GM21825 (cell line): ENCODE measurements at regions not wholly inside any gene's neighbourhood (a gene's known extent, or its start where the extent isn't known, plus 50 kb on each side); places are given as distances from the start of the nearest gene placed in this dataset.

ENCODE experiments used
- ATAC-seq: cut with Tn5 transposase; IDR thresholded peaks from one replicate; pipeline ENCODE4 v1.9.1; 2021; ENCODE audit warnings: mild to moderate bottlenecking, moderate library complexity; ENCODE audit not compliant: unreplicated experiment

- ATAC-seq, result no peak
Observed at GRCh38 chr6:56347526-56347925, 100.1 kb upstream of the COL21A1 start.

DNA sequence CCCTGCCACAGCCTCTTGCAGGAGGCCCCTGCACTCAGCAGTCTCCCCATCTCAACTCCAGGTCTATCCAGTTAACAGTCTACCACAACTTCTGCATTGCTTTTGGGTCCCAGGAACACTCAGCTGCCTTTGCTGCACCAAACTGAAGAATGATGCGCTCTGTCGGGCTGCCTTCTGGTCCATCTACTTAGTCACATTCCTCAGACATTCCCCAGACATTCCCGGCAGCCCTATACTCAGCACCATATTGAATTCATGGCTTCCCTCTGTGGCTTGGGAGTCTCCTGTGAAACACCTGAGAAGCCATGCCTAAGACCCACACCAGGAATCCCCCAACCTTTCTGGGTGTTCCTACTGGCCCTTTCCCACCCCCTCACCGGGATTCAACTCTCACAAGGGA, 99.6 kb upstream of the COL21A1 start:
- no peak for ATAC-seq

GRCh38 chr6:56345376-56345995, 98.1 kb upstream of the COL21A1 start:
- ATAC-seq, result no peak

DNA sequence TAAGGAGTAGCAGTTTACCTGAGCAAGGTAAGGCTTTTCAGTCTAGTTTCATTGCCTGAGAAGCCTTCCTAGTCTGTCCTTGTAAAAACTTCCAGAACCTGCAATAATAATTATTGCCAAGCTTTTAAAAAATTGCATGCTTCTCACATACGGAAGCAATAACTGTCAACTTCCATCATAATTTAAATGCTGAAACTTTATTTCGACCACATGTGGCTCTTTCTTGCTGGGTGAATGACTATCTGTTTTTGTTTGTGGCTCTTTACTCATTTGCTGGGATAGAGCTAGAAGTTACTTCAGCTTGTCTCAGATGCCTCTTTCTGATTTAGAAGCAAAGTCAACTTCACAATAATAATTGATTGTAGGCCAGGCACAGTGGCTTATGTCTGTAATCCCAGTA, 95.9 kb upstream of the COL21A1 start:
- no peak for ATAC-seq

GRCh38 chr6:56339524-56339923, 92.1 kb upstream of the COL21A1 start:
- no peak for ATAC-seq

DNA sequence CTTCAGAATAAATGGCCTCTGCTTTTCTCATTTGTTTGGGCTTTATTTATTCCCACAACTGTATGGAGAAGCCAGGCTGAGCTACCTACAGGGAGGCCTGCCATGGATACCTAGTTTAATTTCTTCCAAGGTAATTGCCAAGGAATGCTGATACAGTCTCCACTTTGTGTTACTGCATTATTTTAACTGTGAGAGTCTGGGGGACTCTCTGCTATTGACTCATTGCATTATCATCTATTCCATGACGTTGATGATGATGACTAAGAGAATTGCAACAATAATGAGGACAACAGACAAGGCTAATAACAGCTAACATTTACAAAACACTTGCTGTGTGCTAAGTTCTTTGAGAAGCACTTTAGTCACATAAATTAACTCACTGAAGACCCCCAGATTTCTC, 88.3 kb upstream of the COL21A1 start:
- ATAC-seq, result no peak

DNA sequence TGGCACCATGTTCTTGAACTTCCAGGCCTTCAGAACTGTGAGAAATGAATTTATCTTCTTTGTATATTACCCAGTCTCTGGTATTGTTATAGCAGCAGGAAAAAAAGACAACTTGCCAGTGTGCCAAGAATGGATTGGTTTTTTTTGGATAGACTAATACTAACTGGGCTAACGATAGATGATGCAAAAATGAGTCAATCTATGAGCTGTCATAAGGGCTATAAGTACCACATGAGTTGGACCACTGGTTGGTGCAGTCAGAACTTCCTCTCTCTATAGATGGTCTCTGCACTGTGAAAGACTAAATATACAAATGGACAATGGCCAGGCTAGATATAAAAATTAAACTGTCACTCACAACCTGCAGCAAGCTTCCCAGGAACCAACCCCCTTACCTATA, 87.6 kb upstream of the COL21A1 start:
- no peak for ATAC-seq

- ATAC-seq, result no peak
Observed at GRCh38 chr6:56329271-56330050, 82.1 kb upstream of the COL21A1 start.

DNA sequence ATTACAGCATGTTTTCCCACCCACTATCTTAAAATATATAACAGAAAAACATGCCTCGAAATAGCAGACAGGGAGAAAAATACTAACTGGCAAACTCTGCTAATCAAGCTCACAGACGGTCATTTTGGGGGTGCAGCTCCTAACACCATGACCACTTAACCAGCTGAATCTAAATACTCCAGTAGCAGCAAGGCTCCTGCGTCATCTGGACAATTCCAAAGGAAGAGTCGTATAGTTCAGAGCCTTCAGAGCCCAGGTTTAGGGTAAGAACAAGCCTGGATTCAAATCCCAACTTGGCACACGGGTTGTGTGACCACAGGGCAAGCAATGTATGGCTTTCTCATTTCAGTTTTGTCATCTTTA, 81.3 kb upstream of the COL21A1 start:
- no peak for ATAC-seq

GRCh38 chr6:56327946-56328727, 80.8 kb upstream of the COL21A1 start:
- no peak for ATAC-seq

DNA sequence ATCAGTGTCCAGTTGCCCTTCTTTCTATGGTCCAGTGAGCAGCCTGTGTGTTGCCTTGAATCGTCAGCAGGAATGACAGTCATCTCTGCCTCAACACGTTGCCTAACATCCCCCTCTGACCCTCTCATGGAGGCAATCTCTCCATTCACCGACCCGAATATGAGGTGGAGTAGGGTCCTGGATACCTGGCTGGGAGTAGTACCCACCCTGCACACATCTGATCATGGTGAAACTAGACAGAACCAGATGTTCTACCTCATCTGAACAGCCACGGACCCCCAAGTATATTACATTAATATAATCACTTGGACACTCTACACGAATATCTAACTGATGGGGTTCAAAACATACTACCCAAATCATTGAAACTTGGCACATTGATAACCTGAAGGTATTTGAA, 77.0 kb upstream of the COL21A1 start:
- no peak for ATAC-seq

DNA sequence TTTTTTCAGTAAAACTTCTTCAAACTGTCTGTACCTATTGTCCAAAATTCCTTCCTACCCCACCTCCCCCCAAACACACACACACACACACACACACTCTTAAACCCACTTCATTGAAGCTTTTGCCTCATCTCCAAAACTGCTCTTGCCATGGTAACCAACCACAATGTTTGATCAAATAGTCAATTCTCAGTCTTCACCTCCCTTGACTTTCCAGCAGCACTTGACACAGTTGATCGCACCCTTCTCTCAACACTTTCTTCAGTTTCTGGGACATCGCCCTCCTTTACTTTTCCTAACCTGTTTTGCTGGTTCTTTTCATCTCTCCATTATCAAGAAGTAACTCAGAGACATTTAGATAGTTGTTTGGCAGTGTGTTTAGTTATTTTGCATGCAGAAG, 71.5 kb upstream of the COL21A1 start:
- no peak for ATAC-seq

DNA sequence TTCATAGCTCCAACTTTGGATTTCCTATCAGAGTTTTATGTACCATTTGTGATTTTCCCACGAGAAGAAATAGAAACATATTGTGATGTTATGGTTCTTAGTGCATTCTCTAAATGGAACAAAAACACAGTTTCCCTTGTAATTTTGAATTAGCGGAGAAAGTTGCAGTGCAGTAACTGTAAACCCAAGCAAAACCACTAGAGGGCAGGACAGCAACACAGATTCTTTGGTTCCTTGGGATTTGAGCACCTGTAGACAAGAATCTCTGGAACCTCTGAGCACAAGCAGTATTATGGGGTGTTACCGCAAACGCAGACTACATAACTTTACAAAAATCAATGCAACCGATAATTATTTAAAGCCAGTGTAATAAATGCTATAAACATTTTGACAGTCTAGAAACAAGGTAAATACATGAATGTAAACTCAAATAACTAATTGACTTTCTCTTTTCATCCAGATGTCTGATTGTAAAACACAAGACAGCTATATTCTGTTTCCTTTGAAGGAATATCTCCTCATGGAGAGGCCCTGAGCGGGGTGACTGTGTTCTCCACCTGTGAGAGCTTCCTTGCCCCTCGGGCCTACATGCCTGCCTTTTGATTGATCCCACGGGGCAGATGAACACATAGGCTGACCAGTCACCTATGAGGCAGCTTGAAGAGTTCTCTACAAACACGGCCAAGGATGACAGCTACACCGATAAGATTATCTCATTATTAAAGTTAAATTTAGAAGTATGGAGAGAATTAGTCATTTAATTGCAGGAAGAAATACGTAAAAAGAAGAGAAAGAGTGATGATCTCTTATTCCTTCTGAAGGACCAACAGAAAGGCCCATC, 67.5 kb upstream of the COL21A1 start:
- peak; percentile 60 for ATAC-seq

DNA sequence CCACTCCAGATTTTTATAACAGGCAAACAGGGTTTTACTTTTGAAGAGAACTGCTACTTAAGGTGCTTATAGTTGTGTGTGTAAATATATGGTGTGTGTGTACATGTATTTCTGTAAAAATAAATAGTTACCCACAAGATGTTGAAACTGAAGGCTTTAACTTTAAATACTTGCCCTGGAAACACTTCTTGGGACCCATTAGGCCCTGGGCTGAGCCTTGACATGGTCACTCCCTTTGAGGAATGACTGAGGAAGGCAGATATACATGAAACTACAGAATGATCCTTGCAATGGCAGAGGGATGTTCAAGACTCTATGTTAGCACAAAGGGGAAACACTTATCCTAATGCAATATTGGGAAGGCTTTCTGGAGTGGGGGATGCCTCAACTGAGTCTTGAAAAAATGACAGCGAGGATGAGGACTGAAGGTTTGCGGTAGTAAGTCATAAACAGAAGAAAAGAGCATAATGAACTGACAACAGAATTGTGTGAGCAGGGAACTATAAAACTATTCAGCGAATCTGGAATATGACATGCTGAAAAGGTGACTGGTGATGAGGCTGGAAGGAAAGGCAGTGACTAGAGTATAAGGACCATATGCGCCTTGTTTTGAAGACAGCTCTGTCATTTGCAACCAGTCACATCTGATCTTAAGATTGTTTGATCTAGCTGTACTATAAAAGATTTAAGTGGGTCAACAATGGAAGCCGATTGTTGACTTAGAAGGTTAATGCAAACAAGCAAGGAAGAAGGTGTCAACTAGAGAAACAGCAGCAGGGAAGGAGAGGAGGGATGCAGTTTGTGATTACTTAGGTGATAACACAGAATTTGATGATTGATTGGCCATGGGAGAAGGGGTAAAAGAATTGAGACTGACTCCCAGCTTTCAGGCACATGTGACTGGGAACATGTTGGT, 64.4 kb upstream of the COL21A1 start:
- no peak for ATAC-seq

DNA sequence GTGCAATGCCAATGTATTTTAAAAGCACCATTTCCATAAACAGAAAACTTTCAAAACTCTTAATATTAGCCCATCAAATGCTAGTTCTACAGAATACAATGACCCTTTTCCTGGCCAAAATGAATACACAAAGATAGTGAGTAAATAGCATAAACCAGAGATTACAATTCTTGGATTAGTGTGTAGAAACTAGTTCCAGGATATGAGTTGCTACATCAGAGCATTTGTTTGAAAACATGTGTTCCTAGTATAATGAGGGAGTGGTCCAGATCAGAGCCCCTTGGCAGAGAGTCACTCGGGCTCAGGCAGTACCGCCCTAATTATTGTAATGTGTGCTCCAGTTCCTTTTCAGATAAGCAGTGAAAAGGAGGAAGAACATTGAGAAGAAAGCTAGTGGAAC, 63.7 kb upstream of the COL21A1 start:
- no peak for ATAC-seq

GRCh38 chr6:56310241-56310640, 62.9 kb upstream of the COL21A1 start:
- ATAC-seq, result no peak

GRCh38 chr6:56299916-56300315, 52.5 kb upstream of the COL21A1 start:
- no peak for ATAC-seq

DNA sequence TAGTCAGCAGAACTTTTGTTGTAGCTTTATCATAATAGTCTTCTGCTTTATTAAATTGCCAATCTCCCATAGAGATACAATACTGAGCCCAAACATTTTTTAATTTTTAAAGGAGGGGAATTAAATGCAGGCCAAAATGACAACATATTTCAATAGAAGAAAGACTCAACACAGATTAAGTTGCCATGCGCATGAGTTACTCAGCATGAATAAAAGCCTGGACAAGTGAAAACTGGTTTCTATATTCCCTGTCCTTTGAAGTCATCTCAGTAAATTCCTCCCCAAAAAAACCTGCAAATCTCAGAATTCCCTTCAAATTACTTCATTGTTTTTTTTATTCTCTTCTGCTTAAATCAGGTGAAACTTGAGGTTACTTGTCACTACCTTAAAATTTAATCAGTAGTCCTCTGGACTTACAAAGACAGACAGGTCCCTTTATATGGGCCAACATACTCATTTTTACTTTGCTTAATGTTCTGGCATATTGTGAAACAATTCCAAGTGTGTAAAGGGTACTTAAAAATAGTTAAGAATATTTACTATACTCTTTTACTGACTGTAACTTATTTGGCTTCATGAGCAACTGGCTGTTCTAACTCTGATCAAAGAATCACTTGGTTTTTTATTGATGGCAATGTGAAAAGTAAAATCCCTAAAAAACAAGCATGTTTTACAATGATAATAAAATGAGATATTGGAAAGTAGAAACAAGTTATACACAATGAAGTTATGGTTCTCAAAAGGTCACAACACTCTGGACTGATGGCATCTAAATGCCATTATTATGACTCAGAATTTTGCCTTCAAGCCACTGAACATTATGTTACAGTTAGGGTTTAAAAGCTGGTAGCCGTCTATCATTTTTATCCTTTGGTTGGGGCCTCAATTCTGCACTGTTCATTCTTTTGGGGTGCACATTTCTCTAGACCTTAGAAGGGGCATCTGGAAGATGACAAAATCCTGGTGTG, 49.9 kb upstream of the COL21A1 start:
- ATAC-seq, result no peak
